CD4-positive, CD25-positive, alpha-beta regulatory T cell (primary cell): ENCODE measurements at regions not wholly inside any gene's neighbourhood (a gene's known extent, or its start where the extent isn't known, plus 50 kb on each side); places are given as distances from the start of the nearest gene placed in this dataset.

Source experiments
- ATAC-seq, 2 donors: fragments of 150-1000 bp; cut with Tn5 transposase; one replicate each; pipeline ENCODE4 v1.10.0; 2021; ENCODE audit warnings: low read depth in 2 of 2, moderate number of reproducible peaks in 2 of 2, moderate library complexity in 1 of 2
- DNase-seq, 3 donors: peaks; one replicate each; pipeline versions ENCODE4 v3.0.0 to v3.0.0-alpha.2; 2012 to 2022; ENCODE audit warnings: mixed read lengths in 1 of 3
- H3K27ac ChIP-seq: one replicate; pipeline ENCODE4 v1.7.0; 2013; ENCODE audit warnings: mild to moderate bottlenecking, low read length; ENCODE audit not compliant: insufficient read depth, poor library complexity, severe bottlenecking
- H3K27me3 ChIP-seq: one replicate; pipeline ENCODE4 v1.7.0; 2013; ENCODE audit warnings: low read length; ENCODE audit not compliant: control insufficient read depth, insufficient read depth
- H3K36me3 ChIP-seq: one replicate; pipeline ENCODE4 v1.7.0; 2013; ENCODE audit warnings: mild to moderate bottlenecking, low read length, moderate library complexity; ENCODE audit not compliant: control insufficient read depth, insufficient read depth
- H3K4me1 ChIP-seq: 2 replicates; pipeline ENCODE4 v1.7.0; 2013; ENCODE audit warnings: mild to moderate bottlenecking, low read length; ENCODE audit not compliant: insufficient read depth, control insufficient read depth, poor library complexity, severe bottlenecking
- H3K4me3 ChIP-seq: one replicate; pipeline ENCODE4 v1.7.0; 2013; ENCODE audit warnings: low read depth, mild to moderate bottlenecking, low read length, moderate library complexity
- H3K9me3 ChIP-seq, 2 experiments: 1 replicate in 1 of 2; 2 replicates in 1 of 2; pipeline ENCODE4 v1.7.0; 2013; ENCODE audit warnings: low read length in 2 of 2, mild to moderate bottlenecking in 1 of 2, moderate library complexity in 1 of 2; ENCODE audit not compliant: control insufficient read depth in 2 of 2
- H3K27ac Mint-ChIP-seq, 3 donors: one replicate each; pipeline ENCODE4 v1.8.0; 2020 to 2022; ENCODE audit warnings: mild to moderate bottlenecking in 3 of 3, mixed read lengths in 3 of 3, moderate library complexity in 2 of 3
- H3K27me3 Mint-ChIP-seq: one replicate; pipeline ENCODE4 v1.8.0; 2022; ENCODE audit warnings: mild to moderate bottlenecking, mixed read lengths
- H3K36me3 Mint-ChIP-seq: one replicate; pipeline ENCODE4 v1.8.0; 2020; ENCODE audit warnings: mixed read lengths
- H3K4me1 Mint-ChIP-seq, 4 donors: one replicate each; pipeline ENCODE4 v1.8.0; 2020 to 2022; ENCODE audit warnings: mixed read lengths in 4 of 4, mild to moderate bottlenecking in 1 of 4
- H3K4me3 Mint-ChIP-seq, 4 donors: one replicate each; pipeline ENCODE4 v1.8.0; 2020 to 2022; ENCODE audit warnings: mild to moderate bottlenecking in 4 of 4, mixed read lengths in 4 of 4, moderate library complexity in 3 of 4
- H3K9me3 Mint-ChIP-seq, 7 donors: one replicate each; pipeline ENCODE4 v1.8.0; 2020 to 2022; ENCODE audit warnings: mixed read lengths in 7 of 7, mild to moderate bottlenecking in 3 of 7, moderate library complexity in 2 of 7

DNA sequence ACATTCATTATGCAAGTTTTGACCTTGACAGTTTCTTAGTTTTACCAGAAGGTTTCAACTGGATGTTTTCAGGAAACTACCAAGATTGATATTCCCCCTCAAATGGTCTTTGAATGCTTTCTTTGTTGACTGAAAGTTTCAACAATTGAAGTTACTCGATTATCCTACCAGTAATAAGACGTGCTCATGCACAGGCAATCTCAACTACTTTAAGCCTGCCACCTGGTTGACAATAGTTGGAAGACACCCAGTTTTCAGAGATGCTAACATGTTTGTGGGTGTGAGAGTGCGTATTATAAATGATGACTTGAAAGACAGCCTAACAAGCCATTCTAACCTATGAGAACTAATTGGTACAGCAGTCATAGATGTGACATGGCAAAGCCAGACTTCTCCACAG is 73.4 kb upstream of the ITPRID1 start:
- DNase-seq (no peak), ATAC-seq (no peak)
- Histone ChIP-seq H3K4me3 (no peak overlapping the region), H3K27me3 (no peaks in the 10 kb centered on the region), H3K27ac (no peak overlapping the region), H3K4me1 (no peaks in the 10 kb centered on the region), H3K9me3 (no peaks in the 10 kb centered on the region), H3K36me3 (no peaks in the 10 kb centered on the region)
- H3K36me3 Mint-ChIP-seq: no peaks in the 10 kb centered on the region
- peaks cover 0 to 5% (median 0%) of the 10 kb centered on the region in 7 donors for H3K9me3 Mint-ChIP-seq
- H3K27ac Mint-ChIP-seq: no peak overlapping the region
- no peaks in the 10 kb centered on the region for H3K4me1 Mint-ChIP-seq
- no peaks in the 10 kb centered on the region for H3K27me3 Mint-ChIP-seq
- H3K4me3 Mint-ChIP-seq: no peak overlapping the region

GRCh38 chr7:31442626-31443025 is 71.3 kb upstream of the ITPRID1 start:
- H3K27ac ChIP-seq: no peak overlapping the region
- H3K4me1 Mint-ChIP-seq: no peaks in the 10 kb centered on the region
- H3K36me3 ChIP-seq: no peaks in the 10 kb centered on the region
- DNase-seq: no peak
- H3K27ac Mint-ChIP-seq: no peak overlapping the region
- no peak for ATAC-seq
- H3K27me3 Mint-ChIP-seq: no peaks in the 10 kb centered on the region
- H3K36me3 Mint-ChIP-seq: no peaks in the 10 kb centered on the region
- H3K4me3 ChIP-seq: no peak overlapping the region
- no peaks in the 10 kb centered on the region for H3K4me1 ChIP-seq
- no peak overlapping the region for H3K4me3 Mint-ChIP-seq
- H3K9me3 Mint-ChIP-seq: no peaks in the 10 kb centered on the region
- H3K9me3 ChIP-seq: no peaks in the 10 kb centered on the region
- no peaks in the 10 kb centered on the region for H3K27me3 ChIP-seq

GRCh38 chr7:31443457-31443856 is 70.4 kb upstream of the ITPRID1 start:
- Histone ChIP-seq H3K4me3 (no peak overlapping the region), H3K4me1 (no peaks in the 10 kb centered on the region), H3K9me3 (no peaks in the 10 kb centered on the region), H3K36me3 (no peaks in the 10 kb centered on the region), H3K27me3 (no peaks in the 10 kb centered on the region), H3K27ac (no peak overlapping the region)
- DNase-seq (peak in 2 of 3 donors; percentile 0 to 28), ATAC-seq (no peak)
- Mint-ChIP-seq H3K27me3 (no peaks in the 10 kb centered on the region), H3K4me3 (no peak overlapping the region), H3K36me3 (no peaks in the 10 kb centered on the region), H3K9me3 (no peaks in the 10 kb centered on the region), H3K27ac (no peak overlapping the region), H3K4me1 (no peaks in the 10 kb centered on the region)

DNA sequence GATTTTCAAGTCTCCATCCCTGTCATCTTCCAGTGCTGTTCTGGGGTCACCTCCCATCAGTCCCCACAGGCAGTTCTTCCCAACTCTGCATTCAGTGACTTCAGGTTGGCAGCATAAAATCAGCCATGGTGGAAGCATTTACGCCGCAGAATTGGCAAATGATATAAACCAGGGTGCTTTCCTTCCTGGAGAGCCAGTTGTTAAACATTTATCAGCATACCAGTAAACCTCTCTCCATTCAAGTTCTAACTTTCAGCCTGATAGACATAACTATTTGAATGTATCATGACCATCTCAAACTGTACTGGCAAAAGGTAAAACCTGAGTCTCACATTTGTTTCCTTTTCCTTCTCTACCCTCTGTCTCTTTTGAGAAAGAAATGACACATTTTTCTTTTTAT is 69.7 kb upstream of the ITPRID1 start:
- Mint-ChIP-seq H3K36me3 (no peaks in the 10 kb centered on the region), H3K9me3 (no peaks in the 10 kb centered on the region), H3K4me3 (no peak overlapping the region), H3K27ac (no peak overlapping the region), H3K27me3 (no peaks in the 10 kb centered on the region), H3K4me1 (no peaks in the 10 kb centered on the region)
- Histone ChIP-seq H3K4me3 (no peak overlapping the region), H3K4me1 (no peaks in the 10 kb centered on the region), H3K27me3 (no peaks in the 10 kb centered on the region), H3K27ac (no peak overlapping the region), H3K36me3 (no peaks in the 10 kb centered on the region), H3K9me3 (no peaks in the 10 kb centered on the region)
- DNase-seq: no peak
- no peak for ATAC-seq

GRCh38 chr7:31445686-31446355 is 68.1 kb upstream of the ITPRID1 start:
- H3K27ac Mint-ChIP-seq: no peak overlapping the region
- Histone ChIP-seq H3K4me3 (no peak overlapping the region), H3K36me3 (no peaks in the 10 kb centered on the region), H3K9me3 (no peaks in the 10 kb centered on the region), H3K27ac (no peak overlapping the region), H3K4me1 (no peaks in the 10 kb centered on the region), H3K27me3 (no peaks in the 10 kb centered on the region)
- no peaks in the 10 kb centered on the region for H3K36me3 Mint-ChIP-seq
- no peak overlapping the region for H3K4me3 Mint-ChIP-seq
- no peaks in the 10 kb centered on the region for H3K4me1 Mint-ChIP-seq
- DNase-seq (no peak), ATAC-seq (no peak)
- no peaks in the 10 kb centered on the region for H3K27me3 Mint-ChIP-seq
- H3K9me3 Mint-ChIP-seq: peaks cover 0 to 4% (median 0%) of the 10 kb centered on the region in 7 donors

- ATAC-seq (no peak), DNase-seq (no peak)
- no peaks in the 10 kb centered on the region for H3K27me3 ChIP-seq
- Mint-ChIP-seq H3K27ac (peak overlapping the region in 1 of 3 donors; percentile 67), H3K9me3 (peaks cover 0 to 4% (median 0%) of the 10 kb centered on the region in 7 donors), H3K4me3 (no peak overlapping the region), H3K4me1 (no peaks in the 10 kb centered on the region), H3K36me3 (no peaks in the 10 kb centered on the region), H3K27me3 (no peaks in the 10 kb centered on the region)
- no peaks in the 10 kb centered on the region for H3K4me1 ChIP-seq
- no peak overlapping the region for H3K4me3 ChIP-seq
- H3K9me3 ChIP-seq: no peaks in the 10 kb centered on the region
- no peak overlapping the region for H3K27ac ChIP-seq
- H3K36me3 ChIP-seq: no peaks in the 10 kb centered on the region
These were observed 65.2 kb upstream of the ITPRID1 start for GRCh38 chr7:31448649-31449048.

GRCh38 chr7:31455844-31456243 is 58.0 kb upstream of the ITPRID1 start:
- no peaks in the 10 kb centered on the region for H3K4me1 Mint-ChIP-seq
- ATAC-seq: no peak
- no peak overlapping the region for H3K4me3 ChIP-seq
- H3K27me3 Mint-ChIP-seq: no peaks in the 10 kb centered on the region
- H3K4me3 Mint-ChIP-seq: no peak overlapping the region
- H3K27me3 ChIP-seq: no peaks in the 10 kb centered on the region
- peaks cover 0 to 2% (median 0%) of the 10 kb centered on the region in 7 donors for H3K9me3 Mint-ChIP-seq
- no peaks in the 10 kb centered on the region for H3K9me3 ChIP-seq
- no peak for DNase-seq
- no peak overlapping the region for H3K27ac ChIP-seq
- H3K36me3 ChIP-seq: no peaks in the 10 kb centered on the region
- H3K36me3 Mint-ChIP-seq: no peaks in the 10 kb centered on the region
- H3K27ac Mint-ChIP-seq: no peak overlapping the region
- no peaks in the 10 kb centered on the region for H3K4me1 ChIP-seq

- no peak overlapping the region for H3K27ac ChIP-seq
- no peaks in the 10 kb centered on the region for H3K36me3 ChIP-seq
- no peaks in the 10 kb centered on the region for H3K36me3 Mint-ChIP-seq
- H3K27ac Mint-ChIP-seq: no peak overlapping the region
- no peaks in the 10 kb centered on the region for H3K27me3 Mint-ChIP-seq
- H3K4me1 Mint-ChIP-seq: no peaks in the 10 kb centered on the region
- H3K27me3 ChIP-seq: no peaks in the 10 kb centered on the region
- no peak overlapping the region for H3K4me3 Mint-ChIP-seq
- DNase-seq: no peak
- no peaks in the 10 kb centered on the region for H3K4me1 ChIP-seq
- no peak for ATAC-seq
- H3K9me3 Mint-ChIP-seq: peaks cover 0 to 4% (median 0%) of the 10 kb centered on the region in 7 donors
- no peak overlapping the region for H3K4me3 ChIP-seq
- no peaks in the 10 kb centered on the region for H3K9me3 ChIP-seq
These were observed 57.1 kb upstream of the ITPRID1 start for GRCh38 chr7:31456646-31457368.
